ENCODE measurements at regions not wholly inside any gene's neighbourhood (a gene's known extent, or its start where the extent isn't known, plus 50 kb on each side); places are given as distances from the start of the nearest gene placed in this dataset.

GRCh38 chrX:8867406-8867805, 66.2 kb upstream of the FAM9A start:
- Mint-ChIP-seq H3K27ac (no peak overlapping the region), H3K9me3 (no peaks in the 10 kb centered on the region), H3K36me3 (ENCODE audit: low read depth) (no peaks in the 10 kb centered on the region), H3K27me3 (ENCODE audit: insufficient read depth) (peaks cover 2% of the 10 kb centered on the region), H3K4me3 (no peak overlapping the region), H3K4me1 (ENCODE audit: low read depth) (no peaks in the 10 kb centered on the region)
- intact Hi-C loops (cut with micrococcal nuclease), result no loop called here
- no peak for DNase-seq (ENCODE audit: low spot score)

GRCh38 chrX:8864161-8864560, 63.0 kb upstream of the FAM9A start:
- H3K36me3 Mint-ChIP-seq (ENCODE audit: low read depth), result no peaks in the 10 kb centered on the region
- H3K9me3 Mint-ChIP-seq, result no peaks in the 10 kb centered on the region
- intact Hi-C loops (cut with micrococcal nuclease), result no loop called here
- no peak overlapping the region for H3K4me3 Mint-ChIP-seq
- no peaks in the 10 kb centered on the region for H3K4me1 Mint-ChIP-seq (ENCODE audit: low read depth)
- peaks cover 5% of the 10 kb centered on the region for H3K27me3 Mint-ChIP-seq (ENCODE audit: insufficient read depth)
- no peak overlapping the region for H3K27ac Mint-ChIP-seq
- no peak for DNase-seq (ENCODE audit: low spot score)

GRCh38 chrX:8861908-8862307, 60.7 kb upstream of the FAM9A start:
- no peaks in the 10 kb centered on the region for H3K9me3 Mint-ChIP-seq
- intact Hi-C loops (cut with micrococcal nuclease), result no loop called here
- H3K36me3 Mint-ChIP-seq (ENCODE audit: low read depth), result no peaks in the 10 kb centered on the region
- no peak overlapping the region for H3K4me3 Mint-ChIP-seq
- H3K4me1 Mint-ChIP-seq (ENCODE audit: low read depth), result no peaks in the 10 kb centered on the region
- DNase-seq (ENCODE audit: low spot score), result no peak
- peaks cover 5% of the 10 kb centered on the region for H3K27me3 Mint-ChIP-seq (ENCODE audit: insufficient read depth)
- H3K27ac Mint-ChIP-seq, result no peak overlapping the region

GRCh38 chrX:8851231-8851886, 50.2 kb upstream of the FAM9A start:
- no peaks in the 10 kb centered on the region for H3K4me1 Mint-ChIP-seq (ENCODE audit: low read depth)
- DNase-seq (ENCODE audit: low spot score), result no peak
- H3K36me3 Mint-ChIP-seq (ENCODE audit: low read depth), result no peaks in the 10 kb centered on the region
- no peak overlapping the region for H3K4me3 Mint-ChIP-seq
- H3K27me3 Mint-ChIP-seq (ENCODE audit: insufficient read depth), result peaks cover 2% of the 10 kb centered on the region
- no peaks in the 10 kb centered on the region for H3K9me3 Mint-ChIP-seq
- H3K27ac Mint-ChIP-seq, result no peak overlapping the region
- intact Hi-C loops (cut with micrococcal nuclease), result no loop called here

All from activated T-helper 1 cell treated with anti-CD3 and anti-CD28 coated beads, Interleukin-12 subunit alpha, Interleukin-12 subunit beta, Interleukin-2, Interleukin-4 antibody, amounts not matched to agents 30 ng/mL and 10 ng/mL and 1 ng/mL, durations not matched to agents 14 hours and 24 hours and 36 hours (primary cell).